Left ventricle myocardium superior (tissue), 1 donor: ENCODE measurements at regions not wholly inside any gene's neighbourhood (a gene's known extent, or its start where the extent isn't known, plus 50 kb on each side); places are given as distances from the start of the nearest gene placed in this dataset.
"Not testable (repeated sequence)": the region's sequence is repeated elsewhere in the genome, so short reads cannot be mapped to it uniquely, and the experiment has no call there.

Experiments used
- ATAC-seq: fragments of 200-7000 bp; cut with Tn5 transposase; one replicate; pipeline ENCODE4 v1.9.1; 2020; ENCODE audit warnings: mild to moderate bottlenecking, moderate library complexity
- DNase-seq: peaks from one replicate; pipeline ENCODE4 v3.0.0-alpha.2; 2020
- intact Hi-C: fragments of 100-400 bp; cut with micrococcal nuclease; formaldehyde crosslinking; loops from one replicate; pipeline ENCODE4 v1.11.0; 2022
- donor health status: DM: no; HTN: yes; CAD: no; lungs with severe emphysema.

DNA sequence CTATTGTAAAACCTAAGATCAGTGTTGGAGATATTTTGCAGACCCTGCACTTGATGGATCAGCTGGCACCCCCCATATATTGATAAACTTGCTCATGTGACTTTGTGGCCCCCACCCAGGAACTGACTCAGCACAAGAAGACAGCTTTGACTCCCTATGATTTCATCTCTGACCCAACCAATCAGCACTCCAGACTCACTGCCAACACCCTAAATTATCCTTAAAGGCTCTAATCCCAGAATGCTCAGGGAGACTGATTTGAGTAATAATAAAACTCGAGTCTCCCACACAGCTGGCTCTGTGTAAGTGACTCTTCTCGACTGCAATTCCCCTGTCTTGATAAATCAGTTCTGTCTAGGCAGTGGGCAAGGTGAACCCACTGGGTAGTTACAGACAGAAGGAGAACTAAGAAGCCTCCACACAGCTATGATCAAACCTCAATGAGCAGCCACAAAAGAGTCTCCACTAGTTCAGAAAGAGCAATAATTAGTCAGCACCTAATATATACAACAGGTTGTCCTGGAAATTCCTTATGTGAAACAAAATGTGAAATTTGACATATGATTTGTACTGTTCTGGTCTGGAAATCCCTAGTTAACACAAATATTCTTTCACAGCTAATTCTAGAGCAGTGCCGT is 52.2 kb downstream of the ACTL7B start:
- intact Hi-C loops: no loop called here
- no peak for ATAC-seq
- DNase-seq: no peak

DNA sequence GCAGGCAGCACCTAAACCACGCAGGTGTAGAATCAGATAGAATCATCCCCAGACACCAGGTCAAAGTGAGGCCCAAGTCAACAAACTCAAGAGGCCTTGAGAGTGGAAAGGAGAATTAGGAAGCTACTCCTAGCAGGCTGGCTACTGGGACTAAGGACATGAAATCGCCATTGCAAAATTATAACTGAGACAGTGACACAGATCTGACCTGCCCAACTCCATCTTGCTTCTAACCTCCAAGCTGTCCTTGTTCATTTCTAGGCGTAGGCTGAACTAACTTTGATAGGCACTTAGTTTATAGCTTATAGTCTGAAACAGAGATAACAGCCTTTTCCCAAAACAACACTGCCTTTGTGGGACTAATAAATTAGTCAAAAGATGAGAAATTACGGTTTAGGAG is 52.8 kb downstream of the ACTL7B start:
- ATAC-seq (no peak), DNase-seq (no peak)
- intact Hi-C loops: no loop called here

DNA sequence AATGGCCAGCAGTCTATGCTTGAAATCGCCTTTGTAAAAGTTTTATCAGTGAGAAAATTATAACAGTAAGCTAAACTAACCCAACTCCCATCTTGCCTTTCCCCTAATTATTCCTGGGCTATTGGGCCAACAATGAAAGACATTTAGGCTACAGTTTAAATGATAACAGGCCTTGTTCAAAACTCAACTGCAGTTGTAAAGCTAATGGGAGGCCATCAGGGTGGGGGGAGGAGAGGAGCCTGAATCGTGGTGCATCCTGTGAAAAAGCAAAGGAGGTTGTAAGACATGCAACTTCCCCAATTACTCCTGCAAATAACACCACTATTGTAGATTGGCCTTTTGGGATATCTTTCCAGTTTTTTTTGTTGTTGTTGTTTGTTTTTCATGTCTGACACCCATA is 53.8 kb downstream of the ACTL7B start:
- no peak for DNase-seq
- ATAC-seq: no peak
- intact Hi-C loops: no loop called here

DNA sequence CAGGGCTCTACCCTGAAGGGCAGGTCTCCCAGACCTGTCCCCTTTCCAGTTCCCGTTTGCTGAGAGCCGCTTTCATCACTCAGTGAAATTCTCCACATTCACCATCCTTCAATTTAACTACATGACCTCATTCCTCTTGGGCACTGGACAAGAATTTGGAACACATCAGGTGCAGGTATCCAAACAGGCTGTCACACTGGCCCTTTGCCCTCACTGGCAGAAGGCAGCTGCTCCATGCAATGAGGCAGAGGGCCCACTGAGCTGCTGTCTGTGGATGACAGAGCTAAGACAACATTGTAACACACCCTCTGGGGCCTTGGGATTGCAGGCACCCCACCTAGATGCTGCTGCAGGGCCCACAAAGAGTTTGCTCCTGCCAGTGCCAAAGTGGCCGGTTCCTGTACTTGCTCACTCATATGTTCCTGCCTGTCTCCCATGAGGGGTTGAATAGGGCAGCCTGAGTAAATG is 55.1 kb downstream of the ACTL7B start:
- intact Hi-C loops: no loop called here
- peak; percentile 78 for DNase-seq

DNA sequence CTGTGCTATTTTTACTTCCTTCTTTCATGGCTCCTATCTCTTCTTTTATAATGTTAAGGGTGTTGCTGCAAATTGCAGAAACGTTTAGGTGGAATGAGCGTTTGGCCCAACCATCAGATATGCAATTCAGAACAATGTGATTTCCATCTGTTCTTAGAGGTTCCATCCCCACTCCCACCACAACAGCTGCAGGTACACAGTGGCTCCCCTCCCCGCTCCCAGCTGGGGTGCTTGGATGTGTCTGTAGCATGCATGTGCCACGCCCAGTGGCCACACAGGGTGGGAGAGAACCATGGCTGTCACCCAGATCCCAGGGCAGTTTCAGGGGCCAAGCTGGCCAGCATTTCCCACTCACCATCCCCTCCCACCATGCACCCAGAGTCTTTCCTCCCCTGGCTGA is 62.2 kb downstream of the ACTL7B start:
- DNase-seq (no peak), ATAC-seq (no peak)
- intact Hi-C loops: no loop called here

More for the DNA sequence above, 55.1 kb downstream of the ACTL7B start:
- ATAC-seq: peak; percentile 97

DNA sequence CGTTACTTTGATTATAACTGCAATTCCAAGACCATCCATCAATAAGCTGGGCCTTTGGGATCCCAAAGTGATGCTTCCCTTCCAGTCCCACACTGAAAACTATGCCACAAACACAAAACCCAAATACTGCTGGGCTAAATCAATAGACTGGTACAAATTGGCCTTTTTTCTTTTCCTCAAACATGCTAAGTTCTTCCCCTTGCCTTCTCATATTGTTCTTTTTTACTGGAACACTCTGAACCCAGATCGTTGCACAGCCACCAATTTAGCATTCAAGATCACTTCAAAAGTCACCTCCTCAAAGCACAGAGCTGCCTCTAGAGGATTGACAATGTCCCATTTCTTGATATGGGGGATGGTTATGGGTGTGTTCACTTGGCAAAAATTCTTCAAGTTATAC is 66.0 kb downstream of the ACTL7B start:
- intact Hi-C loops: no loop called here
- DNase-seq (no peak), ATAC-seq (no peak)

DNA sequence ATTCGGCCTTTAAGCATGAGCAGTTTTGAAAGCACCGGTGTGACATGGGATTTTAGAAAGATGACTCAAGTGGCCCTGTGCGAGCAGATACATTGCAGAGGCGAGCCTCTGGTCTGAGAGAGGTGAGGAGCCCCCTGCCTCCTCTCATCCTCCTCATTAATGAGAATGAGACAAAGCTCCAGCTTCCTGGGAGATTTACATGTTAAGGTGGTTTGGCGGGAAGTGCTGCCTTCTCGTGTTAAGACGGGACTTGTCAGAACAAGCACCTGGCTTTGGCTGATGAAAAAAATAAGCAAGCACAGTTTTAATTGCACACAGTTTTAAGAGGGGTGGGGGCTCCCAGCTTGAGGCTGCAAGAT is 68.1 kb downstream of the ACTL7B start:
- ATAC-seq (no peak), DNase-seq (no peak)
- intact Hi-C loops: no loop called here

DNA sequence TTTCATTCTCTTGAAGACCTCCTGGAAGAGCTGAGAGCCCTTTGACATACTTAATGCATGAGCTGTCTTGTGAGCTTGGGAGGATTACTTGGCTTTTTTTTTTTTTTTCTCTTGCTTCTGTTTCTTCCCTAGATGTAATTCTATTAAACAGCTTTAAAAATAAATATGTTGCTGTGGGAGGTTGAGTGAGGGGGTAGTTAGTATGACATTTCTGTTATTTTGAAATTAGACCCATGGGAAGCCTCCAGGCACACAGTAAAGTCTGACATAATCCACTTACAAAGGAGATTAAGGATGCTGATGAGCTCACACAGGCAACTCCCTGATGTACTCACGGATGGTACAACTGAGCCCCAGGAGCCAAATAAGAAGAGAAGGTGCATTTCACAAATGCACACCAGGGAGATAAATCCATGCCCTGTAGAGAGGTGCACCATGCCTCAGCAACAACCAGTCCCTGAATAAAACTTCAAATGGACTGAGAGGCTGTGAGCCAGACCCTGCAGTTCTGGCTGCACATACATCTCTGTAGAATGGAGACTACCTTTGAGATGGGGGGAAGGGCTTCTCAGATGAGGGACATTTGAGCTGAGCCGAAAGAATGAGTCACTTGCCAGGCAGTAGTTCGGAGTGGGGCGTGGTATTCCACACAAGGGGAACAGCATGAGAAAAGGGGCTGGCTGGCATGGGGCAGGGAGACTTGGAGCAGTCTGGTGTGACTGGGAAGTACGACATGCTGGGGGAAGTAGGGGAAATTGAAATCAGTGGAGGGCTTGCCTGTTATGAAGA is 68.7 kb downstream of the ACTL7B start:
- DNase-seq (no peak), ATAC-seq (peak; percentile 37)
- intact Hi-C loops: no loop called here

DNA sequence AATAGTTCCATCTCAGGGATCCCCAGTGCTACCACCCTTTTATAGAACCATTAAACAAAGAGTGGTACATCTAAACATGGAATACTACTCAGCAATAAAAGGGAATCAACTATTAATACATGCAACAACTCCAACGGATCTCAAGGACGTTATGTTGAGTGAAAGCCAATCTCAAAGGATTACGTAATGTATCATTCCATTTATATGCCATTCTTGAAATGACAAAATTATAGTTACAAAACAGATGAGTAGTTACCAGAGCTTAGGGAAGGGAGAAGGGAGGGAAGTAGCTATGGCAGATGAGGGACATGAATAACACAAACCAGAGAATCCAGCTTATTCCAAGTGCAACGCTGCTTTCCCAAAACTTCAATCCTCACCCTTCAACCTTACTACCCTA is 69.5 kb downstream of the ACTL7B start:
- intact Hi-C loops: no loop called here
- ATAC-seq (no peak), DNase-seq (no peak)

DNA sequence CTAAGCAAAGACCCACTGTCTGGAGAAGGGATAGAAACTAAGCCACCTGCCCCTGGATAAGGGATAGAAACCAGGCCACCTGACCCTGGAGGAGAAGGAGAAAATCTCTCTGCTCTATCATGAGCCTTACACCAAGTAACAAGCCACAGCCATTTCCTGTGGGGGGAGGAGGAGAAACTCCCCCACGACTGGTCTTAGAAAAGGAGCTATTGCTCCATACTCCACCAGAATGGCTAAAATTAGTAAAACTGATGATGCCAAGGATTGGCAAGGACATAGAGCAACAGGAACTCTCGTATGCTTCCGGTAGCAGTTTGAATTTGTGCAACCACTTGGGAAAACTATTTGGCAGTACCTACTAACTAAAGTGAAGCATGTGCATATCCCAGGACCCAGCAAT is 70.8 kb downstream of the ACTL7B start:
- no peak for DNase-seq
- ATAC-seq: peak; percentile 46
- intact Hi-C loops: no loop called here

DNA sequence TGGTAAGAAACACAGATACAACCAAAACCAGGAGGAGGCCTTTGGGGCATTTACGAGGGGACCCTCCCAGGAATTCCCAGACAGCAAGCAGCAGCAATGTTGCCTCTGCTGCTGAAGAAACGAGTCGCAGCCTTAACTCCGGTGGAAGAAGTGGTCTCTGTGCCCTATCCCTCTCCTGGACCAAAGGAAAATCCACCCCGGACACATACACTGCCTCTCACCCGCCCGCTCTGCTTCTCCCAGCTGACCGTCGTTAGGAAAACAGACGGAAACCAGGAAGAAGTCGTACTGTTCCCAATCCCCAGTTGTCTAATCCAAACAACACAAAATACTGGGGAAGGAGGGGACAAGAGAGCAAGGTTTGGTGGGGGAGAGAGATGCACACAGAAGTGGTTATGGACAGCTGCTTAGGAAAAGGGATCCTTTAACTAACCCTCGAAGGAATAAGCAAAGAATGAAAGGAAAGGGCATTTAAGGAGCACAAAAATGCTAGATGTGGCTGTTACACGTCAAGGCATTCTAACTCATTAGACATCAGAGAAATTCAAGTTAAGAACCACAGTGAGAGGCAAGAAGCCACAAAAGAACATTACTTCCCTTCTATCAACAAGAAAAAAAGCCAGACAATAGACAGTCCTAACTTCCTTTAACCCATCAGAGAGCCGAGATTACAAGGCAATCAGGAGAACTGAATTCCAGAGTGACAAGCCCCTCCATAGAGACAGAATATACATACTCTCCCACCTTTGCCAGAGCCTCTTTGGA is 71.9 kb downstream of the ACTL7B start:
- DNase-seq (no peak), ATAC-seq (peak; percentile 76)
- intact Hi-C loops: no loop called here

DNA sequence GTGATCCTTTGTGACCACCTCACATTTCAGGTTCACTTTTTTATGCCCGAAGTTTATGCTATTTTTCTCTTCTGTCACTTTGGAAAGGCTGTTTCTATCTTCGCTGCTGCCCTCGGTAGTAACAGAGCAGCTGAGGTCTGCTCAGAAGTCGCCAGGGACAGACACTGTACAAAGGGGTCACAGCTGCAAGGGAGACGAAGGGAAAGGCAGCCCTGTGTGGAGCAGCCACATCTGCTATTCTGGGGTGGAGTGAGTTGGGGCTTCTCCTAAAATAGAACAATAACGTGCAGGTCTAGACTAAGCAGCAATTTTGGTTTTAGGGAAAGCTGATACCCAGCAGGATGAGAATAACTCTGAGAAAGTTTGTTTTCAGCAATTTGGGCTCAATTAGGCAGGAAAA is 72.5 kb downstream of the ACTL7B start:
- intact Hi-C loops: no loop called here
- DNase-seq (no peak), ATAC-seq (peak; percentile 80)

DNA sequence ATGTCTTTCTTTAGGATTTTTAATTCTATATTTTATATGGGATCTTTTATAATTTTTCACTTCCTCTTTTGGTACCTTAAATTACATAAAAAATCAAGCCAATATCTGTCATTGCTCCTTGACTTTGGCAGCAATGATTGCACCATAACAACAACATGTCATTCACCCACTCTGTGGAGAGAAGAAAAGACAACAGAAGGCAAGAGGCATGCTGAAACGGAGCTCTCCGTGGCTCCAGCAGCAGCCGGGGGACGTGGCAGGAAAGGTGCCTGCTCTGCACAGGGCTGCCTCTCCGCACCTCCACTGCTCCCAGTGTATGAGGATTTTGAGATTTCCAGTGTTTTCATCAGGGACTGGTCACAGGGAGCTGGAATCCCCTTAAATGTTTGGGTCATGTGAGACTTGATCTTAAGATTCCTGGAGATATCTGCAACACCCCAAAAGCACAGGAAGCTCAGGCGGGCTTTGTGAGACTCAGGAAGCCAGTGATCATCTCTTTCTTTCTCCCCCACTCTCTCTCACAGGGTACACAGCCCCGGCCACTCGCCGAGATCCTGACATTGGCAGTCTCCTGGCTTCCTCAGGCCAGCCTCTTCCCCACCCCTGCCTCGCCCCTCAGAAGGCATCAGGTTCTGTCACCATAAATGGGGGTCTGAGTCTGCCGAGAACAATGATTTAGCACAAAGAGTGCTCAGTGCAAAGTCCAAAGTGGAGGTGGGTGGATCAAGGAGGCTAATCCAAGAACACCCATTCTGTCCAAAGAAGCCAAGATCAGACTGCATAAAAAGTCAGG is 74.6 kb downstream of the ACTL7B start:
- intact Hi-C loops: no loop called here
- ATAC-seq: no peak
- DNase-seq: no peak

DNA sequence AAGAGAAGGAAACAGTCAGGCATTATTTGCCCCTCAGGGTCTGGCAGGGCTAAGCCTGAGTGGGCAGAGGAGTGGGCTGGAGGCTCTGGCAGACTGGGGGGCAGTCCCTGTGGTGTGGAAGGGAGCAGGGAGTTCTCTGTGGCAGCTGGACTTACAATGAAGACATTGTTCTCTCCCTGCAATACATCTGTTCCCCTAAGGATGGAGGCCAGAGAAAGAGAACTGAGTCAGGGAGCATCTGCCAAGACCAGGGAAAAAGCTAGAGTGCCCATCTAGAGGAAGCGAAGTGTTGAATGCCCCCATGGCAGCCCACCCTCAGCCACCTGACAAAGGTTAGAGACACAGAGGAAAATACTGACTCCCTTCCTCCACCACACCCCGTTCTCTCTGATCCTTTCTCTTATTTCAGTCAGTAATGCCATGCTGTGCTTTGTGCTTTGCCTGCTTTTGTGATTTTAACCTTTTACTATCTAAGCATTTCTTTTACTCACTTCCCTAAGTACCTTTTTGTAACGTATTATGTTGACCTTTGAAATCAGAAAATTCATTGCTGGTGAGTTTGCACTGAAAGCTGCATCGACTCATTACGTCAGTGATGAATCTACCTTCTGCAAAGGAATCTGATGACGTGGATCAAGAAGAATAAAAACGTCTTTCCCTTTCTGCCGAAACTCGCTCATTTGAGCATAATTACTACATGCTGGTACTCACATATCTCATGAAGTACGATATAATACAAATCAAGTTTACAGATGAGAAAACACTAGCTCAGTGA is 76.0 kb downstream of the ACTL7B start:
- DNase-seq: no peak
- intact Hi-C loops: no loop called here
- ATAC-seq: no peak

DNA sequence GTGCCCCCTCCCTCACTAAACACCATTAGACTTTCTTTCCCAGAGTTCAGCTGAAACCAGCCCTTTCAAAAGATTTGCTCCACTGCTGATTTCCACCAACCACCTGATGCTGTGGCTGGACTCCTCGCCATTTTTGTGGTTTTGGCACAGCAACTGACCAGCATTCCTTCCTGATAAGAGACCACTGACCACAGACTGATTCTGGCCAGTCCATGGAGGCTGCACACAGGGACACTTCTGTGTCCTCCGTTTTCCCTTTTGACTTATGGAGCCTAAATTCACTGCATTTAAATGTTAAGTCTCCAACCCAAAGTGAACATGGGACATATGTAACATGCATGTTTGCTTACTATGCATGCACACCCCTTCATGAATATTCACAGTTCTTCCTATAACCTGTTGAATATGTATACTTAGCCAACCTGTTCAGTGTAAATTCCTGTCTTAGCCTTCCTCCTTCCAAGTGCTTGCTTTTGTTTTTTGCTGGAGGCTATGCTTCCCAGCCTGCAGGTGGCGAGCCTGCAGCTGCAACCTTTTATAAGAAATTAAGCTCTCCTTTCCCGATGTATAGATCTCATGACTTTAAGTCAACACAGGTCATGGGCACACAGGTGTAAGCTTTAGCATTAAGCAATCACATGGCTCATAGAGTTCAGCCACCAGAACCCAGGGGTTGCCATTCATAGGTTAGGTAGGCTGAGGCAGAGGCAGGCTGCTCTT is 78.7 kb downstream of the ACTL7B start:
- intact Hi-C loops: no loop called here
- peak; percentile 25 for ATAC-seq
- DNase-seq: no peak

DNA sequence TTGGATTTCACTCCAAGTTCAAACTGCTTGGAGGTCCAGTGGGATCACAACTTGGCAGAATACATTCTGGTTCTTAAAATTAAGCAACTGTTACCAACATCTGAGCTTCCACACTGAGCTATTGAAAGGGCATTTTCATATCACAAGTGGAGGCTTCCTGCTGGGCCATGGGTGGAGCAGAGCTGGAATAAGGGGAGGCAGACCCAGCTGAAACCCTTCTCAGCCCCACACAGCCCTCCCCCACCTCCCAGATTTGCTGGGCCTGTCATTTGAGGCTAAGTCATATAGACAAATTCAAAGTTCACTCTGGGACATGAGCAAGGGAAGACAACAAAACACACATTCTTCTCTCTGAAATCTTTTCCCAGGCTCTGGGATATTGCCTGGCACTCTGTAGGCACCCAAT is 79.9 kb downstream of the ACTL7B start:
- intact Hi-C loops: no loop called here
- ATAC-seq: peak; percentile 82
- peak; percentile 37 for DNase-seq

DNA sequence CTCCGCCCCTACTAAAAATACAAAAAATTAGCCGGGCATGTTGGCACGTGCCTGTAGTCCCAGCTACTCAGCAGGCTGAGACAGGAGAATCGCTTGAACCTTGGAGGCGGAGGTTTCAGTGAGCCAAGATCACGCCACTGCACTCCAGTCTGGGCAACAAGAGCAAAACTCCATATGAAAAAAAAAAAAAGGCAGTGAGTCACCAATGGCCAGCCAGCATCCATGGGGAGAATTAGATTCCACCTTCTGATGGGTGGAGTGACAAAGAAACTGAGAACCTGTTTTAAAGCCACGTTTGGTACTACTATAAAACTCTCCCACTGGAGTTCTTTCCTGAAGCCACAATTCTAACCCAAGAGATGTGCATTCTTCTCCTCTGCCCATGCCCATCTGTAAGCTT is 81.7 kb downstream of the ACTL7B start:
- ATAC-seq, DNase-seq, intact Hi-C loops: not testable (repeated sequence)

DNA sequence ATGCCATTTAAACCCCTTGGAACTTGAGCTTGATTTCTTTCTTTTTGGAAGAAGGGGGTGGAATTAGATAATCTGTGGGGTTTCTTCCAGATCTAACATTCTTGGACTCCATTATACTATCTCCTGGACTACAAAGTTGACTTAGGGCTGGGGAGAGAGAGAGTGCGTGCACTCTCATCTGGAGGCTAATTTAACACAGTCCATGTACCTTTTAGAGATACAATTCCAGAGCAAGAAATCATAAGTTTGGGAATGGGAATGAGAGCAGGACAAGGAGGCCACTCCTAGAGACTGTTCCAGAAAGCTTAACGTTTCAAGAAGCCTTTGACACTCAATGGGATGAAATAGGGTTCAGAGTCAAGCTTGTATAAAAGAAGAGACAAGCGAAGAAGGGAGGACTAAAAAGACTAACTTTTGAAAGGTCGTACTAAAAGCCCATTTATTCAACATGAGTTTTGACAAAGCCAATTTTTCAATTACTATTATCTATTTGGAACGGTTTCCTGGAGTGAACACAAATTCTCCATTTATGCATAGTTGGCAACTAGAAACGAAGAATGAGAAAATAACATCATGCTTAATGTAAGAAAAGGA is 83.4 kb downstream of the ACTL7B start:
- DNase-seq (no peak), ATAC-seq (no peak)
- intact Hi-C loops: no loop called here
